NB4 (cell line): ENCODE measurements at regions not wholly inside any gene's neighbourhood (a gene's known extent, or its start where the extent isn't known, plus 50 kb on each side); places are given as distances from the start of the nearest gene placed in this dataset.

Experiments used
- MYC ChIP-seq: IDR thresholded peaks from 2 replicates; pipeline ENCODE4 v1.6.1; 2011; ENCODE audit warnings: low read depth, low read length
- TF ChIP-seq, protein P1 (sequence below): IDR thresholded peaks from one replicate; pipeline ENCODE4 v1.5.1; 2012; ENCODE audit warnings: low read depth, low read length

DNA sequence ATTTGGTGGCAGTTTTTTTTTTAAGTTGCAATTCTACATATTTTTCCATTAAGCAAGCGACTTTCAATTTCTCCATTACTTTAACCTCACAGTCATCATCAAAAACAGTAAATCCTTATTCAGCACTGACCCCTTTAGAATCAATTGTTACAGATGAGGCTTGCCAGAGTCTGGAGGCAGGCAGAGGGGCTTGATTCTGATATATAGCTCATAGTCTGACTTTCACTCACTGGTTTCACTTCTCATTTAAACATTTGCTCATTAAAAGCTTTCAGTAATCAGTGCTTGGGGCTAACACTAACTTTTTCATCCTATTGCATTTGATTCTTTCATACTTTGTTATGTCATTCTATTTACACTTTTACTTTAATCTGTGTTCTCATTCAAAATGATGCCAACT lies 88.4 kb downstream of the PYDC2 start:
- no peak for TF ChIP-seq MYC
- TF ChIP-seq, protein P1, sequence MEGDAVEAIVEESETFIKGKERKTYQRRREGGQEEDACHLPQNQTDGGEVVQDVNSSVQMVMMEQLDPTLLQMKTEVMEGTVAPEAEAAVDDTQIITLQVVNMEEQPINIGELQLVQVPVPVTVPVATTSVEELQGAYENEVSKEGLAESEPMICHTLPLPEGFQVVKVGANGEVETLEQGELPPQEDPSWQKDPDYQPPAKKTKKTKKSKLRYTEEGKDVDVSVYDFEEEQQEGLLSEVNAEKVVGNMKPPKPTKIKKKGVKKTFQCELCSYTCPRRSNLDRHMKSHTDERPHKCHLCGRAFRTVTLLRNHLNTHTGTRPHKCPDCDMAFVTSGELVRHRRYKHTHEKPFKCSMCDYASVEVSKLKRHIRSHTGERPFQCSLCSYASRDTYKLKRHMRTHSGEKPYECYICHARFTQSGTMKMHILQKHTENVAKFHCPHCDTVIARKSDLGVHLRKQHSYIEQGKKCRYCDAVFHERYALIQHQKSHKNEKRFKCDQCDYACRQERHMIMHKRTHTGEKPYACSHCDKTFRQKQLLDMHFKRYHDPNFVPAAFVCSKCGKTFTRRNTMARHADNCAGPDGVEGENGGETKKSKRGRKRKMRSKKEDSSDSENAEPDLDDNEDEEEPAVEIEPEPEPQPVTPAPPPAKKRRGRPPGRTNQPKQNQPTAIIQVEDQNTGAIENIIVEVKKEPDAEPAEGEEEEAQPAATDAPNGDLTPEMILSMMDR = no peak
